8988T (cell line): ENCODE measurements at regions not wholly inside any gene's neighbourhood (a gene's known extent, or its start where the extent isn't known, plus 50 kb on each side); places are given as distances from the start of the nearest gene placed in this dataset.
"Not testable (repeated sequence)": the region's sequence is repeated elsewhere in the genome, so short reads cannot be mapped to it uniquely, and the experiment has no call there.

ENCODE experiments used
- DNase-seq: peaks from one replicate; pipeline ENCODE4 v3.0.0; 2011

- DNase-seq, result no peak
Measured at GRCh38 chr16:51290442-51291285, 139.6 kb upstream of the SALL1 start.

GRCh38 chr16:51289336-51289735, 138.3 kb upstream of the SALL1 start:
- no peak for DNase-seq

- DNase-seq, result no peak
Measured at GRCh38 chr16:51287121-51287755, 136.2 kb upstream of the SALL1 start.

GRCh38 chr16:51286272-51286671, 135.2 kb upstream of the SALL1 start:
- no peak for DNase-seq

- DNase-seq, result no peak
Measured at GRCh38 chr16:51276336-51276735, 125.3 kb upstream of the SALL1 start.

GRCh38 chr16:51272420-51272819, 121.3 kb upstream of the SALL1 start:
- no peak for DNase-seq

DNA sequence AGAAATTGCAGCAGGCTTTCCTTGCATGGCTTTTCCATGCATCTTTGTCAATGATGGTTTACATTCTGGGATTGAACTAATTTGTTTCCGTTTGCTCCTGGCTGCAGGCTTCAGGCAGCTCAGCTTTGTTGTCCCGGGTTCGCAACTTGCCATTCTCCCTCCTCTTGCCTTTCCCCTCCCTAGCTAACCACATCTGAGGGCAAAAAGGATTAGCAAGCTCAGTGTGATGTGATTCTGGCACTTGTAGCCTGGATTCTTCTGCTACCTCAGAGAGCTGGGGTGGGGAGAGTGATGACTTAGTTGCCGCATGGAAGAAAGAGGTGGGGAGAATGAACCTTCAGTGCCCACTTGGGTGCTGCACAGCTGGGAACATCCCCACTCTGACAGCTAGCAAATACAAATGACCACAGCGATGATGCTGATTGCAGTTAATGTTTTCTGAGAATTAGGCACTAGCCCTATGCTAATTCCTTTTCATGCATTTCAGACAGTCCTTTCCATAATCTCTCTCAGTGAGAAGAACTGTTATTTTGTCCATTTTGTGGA, 120.2 kb upstream of the SALL1 start:
- DNase-seq, result no peak

- DNase-seq, result no peak
Measured at GRCh38 chr16:51268237-51268636, 117.2 kb upstream of the SALL1 start.

GRCh38 chr16:51267681-51268080, 116.6 kb upstream of the SALL1 start:
- DNase-seq, result no peak

DNA sequence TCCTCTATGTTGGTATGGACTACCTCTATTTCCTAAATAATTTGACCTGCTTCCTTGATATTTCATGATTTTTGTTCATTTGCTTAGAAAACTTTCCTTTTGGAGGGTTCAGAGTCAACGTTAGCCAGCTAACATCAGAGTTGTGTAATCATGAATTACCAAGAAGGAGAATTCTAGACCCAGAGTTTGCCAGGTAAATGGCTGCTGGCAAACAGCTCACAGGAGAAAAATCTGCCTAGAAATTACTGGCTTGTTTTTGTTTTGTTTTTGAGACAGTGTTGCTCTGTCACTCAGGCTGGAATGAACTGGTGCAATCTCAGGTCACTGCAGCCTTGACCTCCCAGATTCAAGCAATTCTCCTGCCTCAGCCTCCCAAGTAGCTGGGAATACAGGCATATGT, 111.4 kb upstream of the SALL1 start:
- DNase-seq, result no peak

GRCh38 chr16:51261919-51262318, 110.8 kb upstream of the SALL1 start:
- DNase-seq, result no peak

DNA sequence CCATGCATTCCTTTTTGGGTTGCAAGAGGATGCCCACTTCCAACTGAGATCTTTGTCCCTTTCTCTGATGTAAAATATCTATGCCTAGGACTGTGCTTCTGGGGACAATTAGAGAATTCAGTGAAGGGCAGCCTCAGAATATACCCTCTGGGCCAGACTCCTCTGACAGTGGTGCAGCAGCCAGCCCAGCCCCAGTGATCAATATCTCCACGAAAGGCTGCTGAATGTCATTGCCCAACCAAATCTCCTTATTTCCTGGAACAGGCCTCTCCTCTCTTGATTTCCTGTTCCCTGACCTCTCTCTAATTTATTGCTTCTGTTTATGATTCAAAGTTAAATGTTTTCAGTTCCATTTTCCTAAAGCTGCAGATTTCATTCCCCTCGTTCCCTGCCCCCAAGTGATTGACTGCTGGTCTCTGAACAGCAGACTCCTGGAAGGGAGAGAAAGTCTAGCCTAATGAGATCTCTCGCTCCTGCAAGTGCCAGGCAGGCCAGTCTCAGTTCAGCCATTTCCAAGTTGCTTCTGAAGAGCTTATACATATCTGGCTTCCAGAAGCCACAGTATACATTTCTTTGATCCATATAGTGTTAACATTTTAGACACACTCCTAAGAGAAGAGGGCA, 104.4 kb upstream of the SALL1 start:
- no peak for DNase-seq

GRCh38 chr16:51254390-51254789, 103.3 kb upstream of the SALL1 start:
- DNase-seq, result not testable (repeated sequence)

DNA sequence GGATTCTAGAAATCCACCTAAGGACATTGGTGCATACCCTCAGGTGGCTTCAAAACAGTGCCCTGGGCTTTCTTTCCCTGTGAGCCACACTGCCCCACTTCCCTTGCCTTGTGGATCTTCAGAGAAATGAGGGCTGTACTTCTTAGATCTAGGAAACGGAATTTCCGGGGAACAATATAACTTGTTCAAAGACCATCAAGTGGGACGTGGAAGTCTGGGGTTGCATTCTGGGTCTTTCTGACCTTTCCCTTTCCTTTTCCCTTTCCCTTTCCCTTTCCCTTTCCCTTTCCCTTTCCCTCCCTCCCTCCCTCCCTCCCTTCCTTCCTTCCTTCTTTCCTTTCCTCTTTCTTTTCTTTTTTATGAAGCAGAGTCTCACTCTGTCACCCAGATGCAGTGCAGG, 97.1 kb upstream of the SALL1 start:
- no peak for DNase-seq

DNA sequence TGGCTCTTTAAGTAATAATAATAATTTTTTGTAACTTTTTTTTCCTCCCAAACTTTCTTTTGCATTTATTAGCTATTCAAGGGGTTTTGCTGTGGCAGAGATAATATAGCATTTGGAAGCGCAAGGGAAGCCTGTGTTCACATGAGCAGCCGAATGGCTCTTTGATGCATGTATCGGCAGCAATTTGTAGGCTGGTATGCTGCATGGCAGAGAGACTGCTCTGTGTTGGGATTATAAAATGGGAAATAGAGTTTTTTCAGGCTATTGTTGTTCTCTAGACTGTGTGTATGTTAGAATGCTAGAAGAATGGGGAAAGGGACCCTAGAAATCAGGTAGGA, 94.6 kb upstream of the SALL1 start:
- DNase-seq, result no peak

GRCh38 chr16:51244887-51245657, 94.0 kb upstream of the SALL1 start:
- DNase-seq, result no peak

- DNase-seq, result no peak
Measured at GRCh38 chr16:51243936-51244436, 92.9 kb upstream of the SALL1 start.

DNA sequence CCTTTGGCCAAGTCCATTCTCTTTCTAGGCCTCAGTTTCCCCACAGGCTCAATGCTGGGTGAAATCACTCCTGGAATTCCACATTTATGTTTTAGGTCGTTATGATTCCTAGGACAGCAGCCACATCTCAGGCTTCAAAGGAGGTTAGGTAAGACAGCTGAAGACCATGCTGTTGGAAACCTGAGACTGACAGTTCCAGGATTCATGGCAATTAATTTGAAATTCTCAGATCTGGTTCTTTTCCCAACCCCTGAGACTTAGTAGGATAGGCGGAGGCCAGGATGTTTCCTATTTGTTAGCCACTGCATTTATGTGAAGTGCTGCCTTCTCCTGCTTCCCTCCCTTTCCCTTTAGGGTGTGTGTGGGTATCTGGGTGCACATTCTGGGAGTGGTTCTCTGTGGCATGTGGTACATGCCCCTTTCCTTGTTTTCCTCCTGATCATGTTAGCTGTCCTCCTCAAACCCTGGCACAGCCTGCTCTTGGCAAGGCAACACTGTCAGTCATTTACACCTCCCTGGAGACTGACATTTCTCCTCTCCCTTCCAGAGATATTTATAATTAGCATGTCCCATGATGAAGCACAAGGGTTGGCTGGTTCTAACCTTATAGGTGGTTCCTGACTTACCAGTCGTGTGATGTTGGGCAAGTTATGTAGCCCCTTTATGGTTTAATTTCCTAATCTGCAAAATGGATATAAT, 91.4 kb upstream of the SALL1 start:
- no peak for DNase-seq

GRCh38 chr16:51239196-51239595, 88.1 kb upstream of the SALL1 start:
- DNase-seq, result no peak

GRCh38 chr16:51237861-51238378, 86.8 kb upstream of the SALL1 start:
- DNase-seq, result no peak

DNA sequence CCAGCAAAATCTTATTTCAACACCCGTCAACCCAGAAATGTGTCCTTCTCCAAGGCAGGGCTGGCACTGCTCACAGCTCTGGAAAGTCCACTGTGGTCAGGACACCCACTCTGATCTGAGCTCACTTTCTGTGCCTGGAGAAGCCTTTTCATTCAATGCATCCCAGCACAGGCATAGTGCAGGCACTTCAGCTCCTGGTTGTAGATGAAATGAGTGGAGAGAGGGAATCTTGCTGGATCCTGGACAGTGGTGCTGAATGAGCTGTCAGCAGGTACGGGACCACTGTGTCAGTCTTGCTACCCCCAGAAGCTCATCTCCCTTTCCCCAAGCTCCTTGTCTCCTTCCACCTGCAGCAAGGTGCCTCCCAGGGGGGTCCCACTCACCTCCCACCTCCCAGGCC, 86.1 kb upstream of the SALL1 start:
- no peak for DNase-seq

- no peak for DNase-seq
Measured at GRCh38 chr16:51236583-51236982, 85.5 kb upstream of the SALL1 start.
